Astrocyte (in vitro differentiated cells and primary cell): ENCODE measurements at regions not wholly inside any gene's neighbourhood (a gene's known extent, or its start where the extent isn't known, plus 50 kb on each side); places are given as distances from the start of the nearest gene placed in this dataset.

Experiments
- DNase-seq: peaks from one replicate; pipeline ENCODE4 v3.0.0-alpha.2; 2010; ENCODE audit warnings: low read depth
- FAIRE-seq: peaks from 2 replicates; lab custom pipeline; 2011; peaks lifted over from hg19 to GRCh38; lab: Jason Lieb, UNC
- H2AFZ ChIP-seq: 2 replicates; pipeline ENCODE4 v1.6.0; 2012; ENCODE audit warnings: low read depth, low read length, inconsistent platforms
- H3K27ac ChIP-seq: 2 replicates; pipeline ENCODE4 v1.5.1; 2011; ENCODE audit warnings: low read depth, low read length, inconsistent platforms
- H3K27me3 ChIP-seq: 2 replicates; pipeline ENCODE4 v1.6.0; 2011; ENCODE audit warnings: low read length, inconsistent platforms; ENCODE audit not compliant: insufficient read depth
- H3K36me3 ChIP-seq: 2 replicates; pipeline ENCODE4 v1.5.1; 2011; ENCODE audit warnings: low read length, inconsistent platforms; ENCODE audit not compliant: insufficient read depth
- H3K4me1 ChIP-seq: 2 replicates; pipeline ENCODE4 v1.5.1; 2011; ENCODE audit warnings: low read length, inconsistent platforms; ENCODE audit not compliant: insufficient read depth
- H3K4me2 ChIP-seq: 2 replicates; pipeline ENCODE4 v1.6.0; 2012; ENCODE audit warnings: low read length, inconsistent platforms
- H3K4me3 ChIP-seq: 2 replicates; pipeline ENCODE4 v1.5.1; 2011; ENCODE audit warnings: low read depth, mild to moderate bottlenecking, low read length, inconsistent platforms; ENCODE audit not compliant: insufficient read depth
- H3K79me2 ChIP-seq: 2 replicates; pipeline ENCODE4 v1.6.0; 2012; ENCODE audit warnings: mild to moderate bottlenecking, low read length, inconsistent platforms; ENCODE audit not compliant: insufficient read depth
- H3K9ac ChIP-seq: 2 replicates; pipeline ENCODE4 v1.6.0; 2012; ENCODE audit warnings: mild to moderate bottlenecking, low read length, inconsistent platforms
- H3K9me3 ChIP-seq: 2 replicates; pipeline ENCODE4 v1.5.1; 2012; ENCODE audit warnings: low read depth, mild to moderate bottlenecking, low read length, inconsistent platforms; ENCODE audit not compliant: insufficient read depth
- H4K20me1 ChIP-seq: 2 replicates; pipeline ENCODE4 v1.6.0; 2012; ENCODE audit warnings: low read length, inconsistent platforms; ENCODE audit not compliant: insufficient read depth
- H3K27ac Mint-ChIP-seq: one replicate; pipeline ENCODE4 v1.8.0; 2021; ENCODE audit warnings: mild to moderate bottlenecking, mixed read lengths; ENCODE audit not compliant: unreplicated experiment
- H3K27me3 Mint-ChIP-seq: one replicate; pipeline ENCODE4 v1.8.0; 2021; ENCODE audit warnings: low read depth, mixed read lengths; ENCODE audit not compliant: unreplicated experiment
- H3K36me3 Mint-ChIP-seq: one replicate; pipeline ENCODE4 v1.8.0; 2021; ENCODE audit warnings: low read depth, mixed read lengths; ENCODE audit not compliant: unreplicated experiment
- H3K4me1 Mint-ChIP-seq: one replicate; pipeline ENCODE4 v1.8.0; 2021; ENCODE audit warnings: low read depth, mixed read lengths; ENCODE audit not compliant: unreplicated experiment
- H3K4me3 Mint-ChIP-seq: one replicate; pipeline ENCODE4 v1.8.0; 2021; ENCODE audit warnings: mild to moderate bottlenecking, moderate library complexity, mixed read lengths; ENCODE audit not compliant: unreplicated experiment
- H3K9me3 Mint-ChIP-seq: one replicate; pipeline ENCODE4 v1.8.0; 2021; ENCODE audit warnings: mild to moderate bottlenecking, mixed read lengths; ENCODE audit not compliant: unreplicated experiment
- CTCF ChIP-seq: IDR thresholded peaks from 2 replicates; pipeline ENCODE4 v1.5.1; 2011; ENCODE audit warnings: low read depth, mild to moderate bottlenecking, inconsistent platforms, low read length, moderate library complexity; ENCODE audit not compliant: insufficient read depth
- EZH2 ChIP-seq: IDR thresholded peaks from 2 replicates; pipeline ENCODE4 v1.6.1; 2012; ENCODE audit warnings: mild to moderate bottlenecking, low read length, inconsistent platforms; ENCODE audit not compliant: insufficient read depth

- no peak overlapping the region for H3K4me3 Mint-ChIP-seq
- Histone ChIP-seq H2AFZ (no peak overlapping the region), H3K27ac (no peak overlapping the region), H3K9me3 (peaks cover 4% of the 10 kb centered on the region), H3K27me3 (peaks cover 3% of the 10 kb centered on the region), H3K4me1 (no peaks in the 10 kb centered on the region), H4K20me1 (no peaks in the 10 kb centered on the region), H3K4me3 (no peak overlapping the region), H3K9ac (no peak overlapping the region), H3K36me3 (no peaks in the 10 kb centered on the region), H3K79me2 (no peaks in the 10 kb centered on the region), H3K4me2 (peak overlapping the region; percentile 75)
- peak; percentile 6 for DNase-seq
- peaks cover 4% of the 10 kb centered on the region for H3K4me1 Mint-ChIP-seq
- no peak for FAIRE-seq
- H3K36me3 Mint-ChIP-seq: no peaks in the 10 kb centered on the region
- H3K27ac Mint-ChIP-seq: no peak overlapping the region
- H3K9me3 Mint-ChIP-seq: peaks cover under 1% of the 10 kb centered on the region
- TF ChIP-seq CTCF (no peak), EZH2 (no peak)
- H3K27me3 Mint-ChIP-seq: peaks cover 2% of the 10 kb centered on the region
Observed at GRCh38 chr14:51780741-51781140, 79.7 kb upstream of the GNG2 start.

GRCh38 chr14:51781381-51781780 is 79.0 kb upstream of the GNG2 start:
- H3K9me3 ChIP-seq: peaks cover 9% of the 10 kb centered on the region
- no peak for TF ChIP-seq CTCF
- no peak overlapping the region for H3K27ac ChIP-seq
- H3K79me2 ChIP-seq: no peaks in the 10 kb centered on the region
- no peaks in the 10 kb centered on the region for H3K4me1 ChIP-seq
- no peak for FAIRE-seq
- H3K4me3 ChIP-seq: no peak overlapping the region
- Mint-ChIP-seq H3K4me3 (no peak overlapping the region), H3K27me3 (peaks cover 2% of the 10 kb centered on the region), H3K4me1 (peaks cover 1% of the 10 kb centered on the region), H3K36me3 (peaks cover 4% of the 10 kb centered on the region), H3K27ac (no peak overlapping the region), H3K9me3 (peaks cover 7% of the 10 kb centered on the region)
- no peaks in the 10 kb centered on the region for H3K36me3 ChIP-seq
- no peak overlapping the region for H3K9ac ChIP-seq
- no peak overlapping the region for H2AFZ ChIP-seq
- no peak for DNase-seq
- peaks cover 3% of the 10 kb centered on the region for H3K27me3 ChIP-seq
- H3K4me2 ChIP-seq: no peak overlapping the region
- no peaks in the 10 kb centered on the region for H4K20me1 ChIP-seq

- no peaks in the 10 kb centered on the region for H4K20me1 ChIP-seq
- H3K9me3 ChIP-seq: peaks cover 16% of the 10 kb centered on the region
- Mint-ChIP-seq H3K27ac (no peak overlapping the region), H3K27me3 (no peaks in the 10 kb centered on the region), H3K9me3 (peaks cover 16% of the 10 kb centered on the region), H3K4me3 (no peak overlapping the region), H3K4me1 (peaks cover 1% of the 10 kb centered on the region), H3K36me3 (peaks cover 4% of the 10 kb centered on the region)
- no peak overlapping the region for H3K27ac ChIP-seq
- no peak for TF ChIP-seq CTCF
- TF ChIP-seq EZH2: no peak
- H3K79me2 ChIP-seq: no peaks in the 10 kb centered on the region
- DNase-seq (no peak), FAIRE-seq (no peak)
- H3K9ac ChIP-seq: no peak overlapping the region
- H3K4me3 ChIP-seq: no peak overlapping the region
- H3K36me3 ChIP-seq: no peaks in the 10 kb centered on the region
- H3K4me2 ChIP-seq: no peak overlapping the region
- no peak overlapping the region for H2AFZ ChIP-seq
- peaks cover 3% of the 10 kb centered on the region for H3K27me3 ChIP-seq
- no peaks in the 10 kb centered on the region for H3K4me1 ChIP-seq
Observed at GRCh38 chr14:51782435-51782834, 78.0 kb upstream of the GNG2 start.
